GM21576 (cell line): ENCODE measurements at regions not wholly inside any gene's neighbourhood (a gene's known extent, or its start where the extent isn't known, plus 50 kb on each side); places are given as distances from the start of the nearest gene placed in this dataset.
"Not testable (repeated sequence)": the region's sequence is repeated elsewhere in the genome, so short reads cannot be mapped to it uniquely, and the experiment has no call there.

Experiments used
- ATAC-seq: cut with Tn5 transposase; IDR thresholded peaks from one replicate; pipeline ENCODE4 v1.9.1; 2021; ENCODE audit warnings: mild to moderate bottlenecking, moderate library complexity; ENCODE audit not compliant: unreplicated experiment

DNA sequence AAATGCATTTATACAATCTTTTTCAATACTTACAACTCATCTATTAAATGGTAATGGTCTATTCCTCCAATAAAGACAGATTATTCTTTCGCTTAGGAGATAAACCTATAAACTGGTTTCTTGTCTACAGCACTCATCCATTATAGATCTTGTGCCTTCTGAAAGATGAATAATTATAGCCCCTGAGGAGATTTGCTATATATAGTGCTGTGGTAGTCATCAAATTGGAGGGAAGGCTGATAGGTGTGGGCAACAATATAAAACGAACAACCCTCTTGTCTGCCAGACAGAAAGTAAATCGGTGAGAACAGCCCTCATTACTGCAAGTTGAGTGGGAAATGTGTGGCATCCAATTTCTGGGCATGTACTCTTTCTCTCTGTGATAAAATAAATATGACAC is 292.5 kb upstream of the CNR1 start:
- ATAC-seq, result no peak

GRCh38 chr6:88456221-88456859 is 290.2 kb upstream of the CNR1 start:
- ATAC-seq, result no peak

DNA sequence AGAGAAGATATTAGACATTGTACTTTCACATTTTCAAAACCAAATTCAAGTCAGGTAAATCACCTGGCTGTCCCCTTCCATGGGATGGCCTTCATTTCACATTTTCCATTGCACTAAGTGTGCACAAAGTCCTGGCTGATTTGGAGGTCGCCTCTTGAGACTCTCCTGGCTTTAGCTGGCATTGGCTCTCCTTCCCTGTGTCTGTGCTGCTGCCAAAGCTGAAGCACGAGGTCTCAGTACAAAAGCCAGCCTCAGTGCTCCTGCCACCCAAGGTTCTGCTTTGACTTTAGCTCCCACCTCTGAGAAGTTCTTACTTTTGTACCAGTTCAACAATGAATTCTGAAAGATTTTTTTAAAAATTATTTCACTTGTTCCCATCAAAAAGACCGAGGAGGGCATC is 289.2 kb upstream of the CNR1 start:
- no peak for ATAC-seq

- ATAC-seq, result no peak
Measured at GRCh38 chr6:88454658-88455057, 288.5 kb upstream of the CNR1 start.

DNA sequence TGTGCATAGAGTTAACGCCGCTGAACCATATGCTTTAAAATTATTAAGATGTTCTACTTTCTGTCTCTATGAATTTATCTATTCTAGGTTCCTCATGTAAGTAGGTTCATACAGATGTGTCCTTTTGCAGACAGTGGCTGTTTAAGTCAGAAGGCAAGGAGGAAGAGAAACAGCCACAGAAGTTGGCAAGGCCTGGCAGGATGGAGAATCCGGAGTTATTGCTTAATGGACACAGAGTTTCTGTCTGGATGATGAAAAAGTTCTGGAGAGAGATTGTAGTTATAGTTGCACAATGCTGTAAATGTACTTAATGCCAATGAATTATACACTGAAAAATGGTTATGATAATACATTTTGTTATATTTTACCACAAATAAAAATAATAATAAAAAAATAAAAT is 283.6 kb upstream of the CNR1 start:
- ATAC-seq, result no peak

DNA sequence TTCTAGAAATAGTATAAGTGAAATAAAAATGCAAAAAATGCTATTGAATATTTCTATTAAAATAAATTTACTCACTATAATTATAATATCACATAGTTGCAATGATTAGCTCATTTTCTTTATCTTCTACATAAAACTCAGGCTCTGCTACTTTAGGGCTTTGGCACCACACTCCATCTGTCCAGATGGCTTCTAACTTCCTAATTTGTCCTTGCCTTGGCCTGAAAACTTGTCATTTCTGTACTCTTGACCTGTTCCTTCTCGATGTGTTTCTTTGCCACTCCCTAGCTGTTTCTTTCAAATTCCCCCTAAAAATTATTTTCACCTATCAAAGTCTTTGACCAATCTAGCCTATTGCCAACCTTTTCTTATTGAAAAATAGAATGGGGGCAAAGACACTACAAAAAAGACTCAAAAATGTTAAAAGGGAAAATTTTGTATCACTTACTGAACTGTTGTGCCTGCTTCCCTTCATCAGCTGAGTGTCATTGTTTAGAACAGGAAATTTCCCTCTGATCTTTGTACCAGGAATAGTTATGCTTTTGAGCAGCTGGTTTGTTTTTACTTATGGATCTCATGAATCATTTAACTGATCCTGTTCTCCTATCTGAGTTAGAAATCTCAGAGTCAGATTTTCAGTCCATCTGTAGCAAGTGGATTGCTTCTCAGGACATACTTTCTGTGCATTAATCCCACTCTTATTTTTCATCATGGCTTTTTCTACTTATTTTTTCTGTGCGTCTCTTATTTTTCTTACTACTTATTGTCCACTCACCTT is 279.2 kb upstream of the CNR1 start:
- ATAC-seq, result no peak

DNA sequence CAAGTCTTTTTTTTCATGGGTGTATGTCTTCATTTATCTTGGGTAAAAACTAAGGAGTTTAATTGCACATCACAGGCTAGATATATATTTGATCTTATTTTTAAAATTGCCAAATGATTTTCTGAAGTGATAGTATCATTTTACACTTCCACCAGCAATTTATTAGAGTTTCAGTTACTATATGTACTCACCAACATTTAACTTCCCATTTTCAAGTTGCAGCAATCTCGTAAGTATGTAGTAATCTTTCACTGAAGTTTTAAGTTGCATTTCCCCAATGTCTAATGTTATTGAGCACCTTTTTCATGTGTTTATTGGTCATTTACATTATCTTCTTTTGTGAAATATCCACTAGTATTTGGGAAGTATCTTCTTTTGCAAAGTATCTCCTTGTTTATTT is 277.4 kb upstream of the CNR1 start:
- peak; percentile 71 for ATAC-seq

DNA sequence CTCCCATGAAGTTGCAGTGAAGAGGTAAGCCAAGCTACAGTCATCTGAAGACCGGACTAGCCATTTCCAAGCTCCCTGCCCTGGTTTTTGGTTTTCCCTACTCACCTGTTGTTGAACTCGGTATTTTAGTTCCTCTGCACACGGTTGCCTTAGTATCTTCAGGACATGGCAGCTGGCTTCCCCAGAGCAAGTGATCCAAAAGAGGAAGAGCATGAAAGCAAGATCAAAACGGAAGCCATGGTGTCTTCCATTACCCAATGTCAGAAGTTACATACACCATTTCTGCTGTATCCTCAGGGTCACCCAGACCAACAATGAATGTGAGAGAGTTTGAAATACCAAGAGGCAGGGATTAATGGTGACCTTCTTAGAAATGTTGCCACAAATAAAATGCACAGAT is 276.6 kb upstream of the CNR1 start:
- ATAC-seq, result no peak

DNA sequence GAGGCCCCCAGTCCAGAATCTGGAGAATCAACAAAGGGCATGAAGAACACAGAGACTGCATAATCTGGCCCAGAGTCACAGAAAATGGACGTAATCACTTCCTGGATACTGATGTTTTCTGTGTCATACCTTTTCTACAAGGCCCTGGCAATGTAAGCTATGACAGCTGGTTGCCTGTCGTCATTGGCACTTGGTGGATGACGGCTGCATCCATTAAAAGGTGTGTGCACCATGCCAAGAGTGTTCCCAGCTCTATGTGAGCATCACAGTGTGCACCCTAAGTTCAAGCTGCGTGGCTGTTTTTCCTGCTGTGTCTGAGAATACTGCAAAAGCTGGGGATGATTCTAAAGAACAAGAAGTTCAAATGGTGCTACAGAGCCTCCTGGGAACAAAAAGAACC is 275.2 kb upstream of the CNR1 start:
- no peak for ATAC-seq

DNA sequence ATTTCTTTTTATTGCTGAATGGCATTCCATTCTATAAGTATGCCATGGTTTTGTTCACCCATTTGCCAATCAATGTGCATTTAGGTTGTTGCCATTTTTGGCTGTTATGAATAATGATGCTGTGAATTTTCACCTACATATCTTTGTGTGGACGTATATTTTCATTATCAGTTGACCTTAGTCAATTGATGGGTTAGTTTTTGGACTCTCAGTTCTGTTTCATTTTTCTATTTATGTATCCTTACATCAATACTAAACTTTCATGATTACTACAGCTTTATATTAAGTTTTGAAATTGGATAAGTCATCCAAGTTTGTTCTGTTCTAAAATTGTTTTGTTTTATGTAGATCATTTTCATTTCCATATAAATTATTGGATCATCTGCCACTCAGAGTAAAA is 261.9 kb upstream of the CNR1 start:
- no peak for ATAC-seq

DNA sequence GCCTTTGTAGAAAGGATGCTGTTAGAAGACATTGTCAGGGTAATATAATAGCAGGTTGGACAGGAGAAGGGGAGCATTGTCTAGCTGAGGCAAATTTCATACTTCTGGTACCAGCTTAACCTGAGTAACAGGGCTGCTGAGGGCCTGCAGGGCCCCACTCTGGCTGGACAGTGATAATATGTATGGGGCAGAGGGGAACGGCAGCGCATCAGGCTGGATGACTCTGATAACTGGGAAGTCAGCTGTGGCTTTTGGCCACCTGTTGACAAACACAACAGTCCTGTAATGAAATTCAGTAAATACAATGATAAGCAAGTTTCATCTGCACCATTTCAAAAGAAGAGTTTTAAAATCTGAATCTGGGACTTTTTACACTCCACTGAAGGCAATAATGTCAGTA is 259.9 kb upstream of the CNR1 start:
- ATAC-seq, result no peak

GRCh38 chr6:88422831-88423230 is 256.7 kb upstream of the CNR1 start:
- ATAC-seq, result no peak

GRCh38 chr6:88420967-88421488 is 254.9 kb upstream of the CNR1 start:
- ATAC-seq, result not testable (repeated sequence)

DNA sequence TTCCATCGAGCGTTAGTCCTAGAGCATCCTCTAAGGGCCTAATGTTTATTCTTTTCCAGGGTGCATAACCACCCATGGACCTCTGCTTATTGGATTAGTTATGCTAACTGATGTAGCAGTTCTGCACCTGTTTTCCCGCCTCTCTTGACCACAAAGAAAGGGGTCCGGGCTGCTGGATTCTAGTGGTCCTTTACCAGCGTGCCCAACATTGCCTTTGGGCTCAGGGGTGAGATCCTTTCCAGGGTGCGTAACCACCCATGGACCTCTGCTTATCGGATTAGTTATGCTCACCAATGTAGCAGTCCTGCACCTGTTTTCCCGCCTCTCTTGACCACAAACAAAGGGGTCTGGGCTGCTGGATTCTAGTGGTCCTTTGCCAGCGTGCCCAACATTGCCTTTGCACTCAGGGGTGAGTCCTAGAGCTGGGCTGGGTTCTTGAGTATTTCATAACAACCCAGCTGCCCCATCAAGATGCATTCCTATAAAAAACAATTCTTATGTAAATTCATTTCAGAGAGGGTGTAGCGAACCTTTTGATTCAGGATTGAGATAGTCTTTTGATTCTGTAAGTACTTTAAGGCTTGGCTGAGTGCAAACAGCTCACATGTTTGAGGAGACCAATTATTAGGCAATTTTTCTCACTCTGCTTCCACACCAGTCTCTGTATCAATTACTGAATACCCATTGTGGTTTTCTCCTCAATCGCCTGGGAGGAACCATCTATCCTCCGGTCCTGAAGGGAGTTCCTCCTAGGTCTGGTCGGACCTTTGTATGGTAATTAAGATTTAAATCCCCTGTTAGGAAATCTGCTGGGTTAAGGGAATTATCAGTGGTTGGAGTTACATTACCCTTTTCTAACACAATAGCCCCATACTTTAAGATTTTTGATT is 253.0 kb upstream of the CNR1 start:
- ATAC-seq, result not testable (repeated sequence)

- ATAC-seq, result not testable (repeated sequence)
Measured at GRCh38 chr6:88417361-88417760, 251.2 kb upstream of the CNR1 start.

- ATAC-seq, result no peak
Measured at GRCh38 chr6:88413459-88413858, 247.3 kb upstream of the CNR1 start.

DNA sequence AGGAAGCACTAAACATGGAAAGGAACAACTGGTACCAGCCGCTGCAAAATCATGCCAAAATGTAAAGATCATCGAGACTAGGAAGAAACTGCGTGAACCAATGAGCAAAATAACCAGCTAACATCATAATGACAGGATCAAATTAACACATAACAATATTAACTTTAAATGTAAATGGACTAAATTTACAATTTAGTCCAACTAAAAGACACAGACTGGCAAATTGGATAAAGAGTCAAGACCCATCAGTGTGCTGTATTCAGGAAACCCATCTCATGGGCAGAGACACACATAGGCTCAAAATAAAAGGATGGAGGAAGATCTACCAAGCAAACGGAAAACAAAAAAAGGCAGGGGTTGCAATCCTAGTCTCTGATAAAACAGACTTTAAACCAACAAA is 242.2 kb upstream of the CNR1 start:
- ATAC-seq, result not testable (repeated sequence)

- ATAC-seq, result not testable (repeated sequence)
Measured at GRCh38 chr6:88406674-88407073, 240.5 kb upstream of the CNR1 start.

GRCh38 chr6:88403486-88403885 is 237.3 kb upstream of the CNR1 start:
- ATAC-seq, result no peak

DNA sequence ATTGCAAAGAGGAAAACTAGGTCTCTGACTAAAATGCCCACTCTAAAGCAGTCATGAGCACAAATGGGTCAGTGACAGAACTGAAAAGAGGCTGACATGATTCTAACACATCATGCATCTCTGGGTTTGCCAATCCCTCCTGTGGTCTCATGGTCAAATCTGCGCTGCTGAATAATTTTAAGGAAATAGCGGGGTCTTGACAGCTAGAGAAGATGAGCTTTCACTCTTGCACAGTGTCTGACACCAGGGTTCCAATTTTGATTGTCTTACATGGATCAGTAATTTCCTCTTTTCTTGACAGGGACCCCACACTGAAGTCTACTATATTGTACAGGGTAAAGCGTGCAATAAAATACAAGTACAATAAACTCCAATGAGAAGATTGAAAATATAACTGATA is 236.8 kb upstream of the CNR1 start:
- ATAC-seq, result no peak

DNA sequence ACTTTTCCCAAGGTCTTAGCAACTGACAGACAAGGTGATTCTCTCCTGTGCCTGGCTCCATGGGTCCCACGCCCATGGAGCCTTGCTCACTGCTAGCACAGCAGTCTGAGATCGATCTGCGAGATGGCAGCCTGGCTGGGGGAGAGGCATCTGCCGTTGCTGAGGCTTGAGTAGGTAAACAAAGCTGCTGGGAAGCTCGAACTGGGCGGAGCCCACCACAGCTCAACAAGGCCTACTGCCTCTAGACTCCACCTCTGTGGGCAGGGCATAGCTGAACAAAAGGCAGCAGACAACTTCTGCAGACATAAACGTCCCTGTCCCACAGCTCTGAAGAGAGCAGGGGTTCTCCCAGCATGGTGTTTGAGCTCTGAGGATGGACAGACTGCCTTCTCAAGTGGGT is 224.9 kb upstream of the CNR1 start:
- ATAC-seq, result not testable (repeated sequence)
